NK-92 treated with Interleukin-12 subunit alpha and Interleukin-12 subunit beta, amount 100 ng/mL, for 24 hours (cell line): ENCODE measurements at regions not wholly inside any gene's neighbourhood (a gene's known extent, or its start where the extent isn't known, plus 50 kb on each side); places are given as distances from the start of the nearest gene placed in this dataset.
"Not testable (repeated sequence)": the region's sequence is repeated elsewhere in the genome, so short reads cannot be mapped to it uniquely, and the experiment has no call there.

Source experiments
- DNase-seq: peaks from one replicate; lab custom pipeline; 2025; lab: John Stamatoyannopoulos, UW

GRCh38 chr9:76964612-76965011, 54.8 kb upstream of the FOXB2 start:
- no peak for DNase-seq

GRCh38 chr9:76962732-76963131, 56.7 kb upstream of the FOXB2 start:
- DNase-seq = peak; percentile 0

GRCh38 chr9:76957258-76957657, 51.3 kb upstream of the PRUNE2 start:
- no peak for DNase-seq

- DNase-seq = not testable (repeated sequence)
Observed at GRCh38 chr9:76956371-76956770, 50.5 kb upstream of the PRUNE2 start.
